HG02642 (cell line): ENCODE measurements at regions not wholly inside any gene's neighbourhood (a gene's known extent, or its start where the extent isn't known, plus 50 kb on each side); places are given as distances from the start of the nearest gene placed in this dataset.

Experiments used
- ATAC-seq: cut with Tn5 transposase; IDR thresholded peaks from one replicate; pipeline ENCODE4 v1.9.1; 2021; ENCODE audit warnings: mild to moderate bottlenecking; ENCODE audit not compliant: unreplicated experiment, poor library complexity

DNA sequence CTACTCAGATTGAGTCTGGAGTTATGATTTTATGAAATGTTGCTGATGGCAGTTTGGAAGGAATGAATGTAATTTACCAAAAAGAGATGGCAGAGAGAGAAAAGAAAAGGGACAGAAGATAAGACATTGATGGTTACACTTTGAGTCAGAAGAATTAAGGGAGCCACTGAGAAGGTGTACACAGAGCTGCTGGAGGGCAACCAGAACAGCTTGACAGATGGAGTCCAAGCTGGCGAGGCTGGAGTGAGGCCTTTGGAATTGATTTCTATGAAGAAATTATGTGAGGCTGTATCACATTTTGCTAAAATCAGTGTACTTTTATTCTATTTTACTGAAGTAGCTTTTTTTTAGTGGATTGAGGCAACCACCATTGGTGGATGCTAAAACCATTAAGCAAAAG is 740.5 kb downstream of the REEP3 start:
- no peak for ATAC-seq

DNA sequence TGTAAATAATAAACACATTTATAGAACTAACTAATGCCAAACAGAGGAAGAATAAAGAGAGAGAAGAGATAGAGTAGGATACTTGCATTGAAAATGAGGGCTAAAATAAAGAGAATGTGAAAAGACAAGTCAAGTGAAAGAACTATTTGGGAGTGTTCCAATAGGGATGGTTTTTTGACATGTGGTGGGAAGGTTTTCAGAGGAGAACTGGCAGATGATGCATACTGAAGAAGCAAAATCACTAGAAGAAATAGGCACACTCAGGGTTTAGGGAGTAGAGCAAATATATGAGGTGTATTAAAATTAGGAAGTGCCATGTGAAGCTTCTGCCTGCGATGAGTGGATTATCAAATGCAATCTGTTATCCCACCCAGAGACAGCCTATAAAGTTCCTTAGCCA is 744.8 kb downstream of the REEP3 start:
- ATAC-seq: no peak

DNA sequence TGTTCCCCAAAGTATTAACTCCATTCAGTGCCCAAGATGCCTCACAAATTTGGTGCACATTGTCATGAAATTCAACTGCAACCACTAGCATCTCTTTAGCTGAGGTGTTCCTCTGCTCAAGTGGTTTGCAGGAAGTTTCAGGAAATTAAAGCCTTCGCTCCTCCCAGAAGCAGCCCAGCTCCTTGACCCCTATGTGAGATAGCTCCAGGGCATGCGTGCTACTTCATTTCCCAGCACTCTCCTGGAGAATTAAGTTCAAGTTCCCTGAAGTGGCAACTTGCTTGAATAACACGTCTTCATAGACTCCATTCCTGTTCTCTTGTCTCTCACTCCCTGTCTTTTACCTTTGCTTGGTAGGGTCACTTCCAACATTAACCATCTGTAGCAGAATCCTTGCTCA is 750.3 kb downstream of the REEP3 start:
- ATAC-seq: no peak

DNA sequence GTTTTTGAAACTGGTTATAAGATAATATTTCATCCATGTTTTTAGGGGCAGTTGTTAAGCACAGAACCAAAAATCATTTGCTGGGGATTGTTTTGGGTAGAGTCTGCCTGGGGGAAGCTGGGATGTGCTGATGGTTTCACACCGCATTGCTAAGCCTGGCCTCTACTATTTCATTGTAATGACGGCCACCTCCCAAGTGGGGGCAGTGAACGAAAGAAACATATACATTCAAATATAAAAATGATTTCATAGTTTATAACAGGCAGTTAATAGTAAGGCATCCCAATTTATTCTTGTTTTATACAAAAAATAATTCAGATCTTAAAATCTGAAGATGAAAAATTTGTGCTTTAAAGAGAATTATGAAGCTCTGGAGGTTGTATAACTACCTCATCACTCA is 750.8 kb downstream of the REEP3 start:
- no peak for ATAC-seq

- no peak for ATAC-seq
Observed at GRCh38 chr10:64275001-64275400, 753.8 kb downstream of the REEP3 start.

DNA sequence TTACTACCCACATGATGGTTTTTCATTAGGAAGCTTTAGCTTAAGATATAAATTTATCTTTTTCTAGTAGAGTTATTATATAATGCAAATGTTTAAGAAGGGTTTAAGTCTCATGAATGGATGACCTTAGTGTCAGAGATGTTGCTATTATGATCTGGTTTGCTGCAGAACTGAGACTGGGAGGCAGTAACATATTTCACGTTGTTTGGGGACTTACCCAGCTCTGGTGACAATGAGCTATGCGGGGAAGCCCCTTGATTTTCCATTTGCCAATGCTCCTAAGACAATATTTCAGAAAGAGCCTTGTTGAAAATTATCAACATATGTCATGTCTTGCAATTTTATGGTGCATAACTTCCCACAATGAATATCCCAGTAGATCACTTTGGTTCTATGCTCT is 754.6 kb downstream of the REEP3 start:
- ATAC-seq: peak; percentile 73

GRCh38 chr10:64277536-64277935 is 756.3 kb downstream of the REEP3 start:
- ATAC-seq: no peak

DNA sequence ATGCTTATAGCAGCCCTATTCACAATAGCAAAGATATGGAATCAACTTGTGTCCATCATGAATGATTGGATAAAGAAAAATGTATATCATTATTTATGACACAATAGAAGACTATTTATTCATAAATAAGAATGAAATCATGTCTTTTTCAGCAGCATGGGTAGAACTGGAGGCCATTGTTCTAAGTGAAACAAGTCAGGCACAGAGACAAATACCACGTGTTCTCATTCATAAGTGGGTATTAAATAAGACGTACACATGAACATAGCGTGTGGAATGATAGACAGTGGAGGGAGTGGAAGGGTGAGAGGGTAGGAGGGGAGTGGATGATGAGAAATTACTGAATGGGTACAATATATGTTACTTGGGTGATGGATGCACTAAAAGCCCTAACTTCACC is 762.4 kb downstream of the REEP3 start:
- no peak for ATAC-seq

DNA sequence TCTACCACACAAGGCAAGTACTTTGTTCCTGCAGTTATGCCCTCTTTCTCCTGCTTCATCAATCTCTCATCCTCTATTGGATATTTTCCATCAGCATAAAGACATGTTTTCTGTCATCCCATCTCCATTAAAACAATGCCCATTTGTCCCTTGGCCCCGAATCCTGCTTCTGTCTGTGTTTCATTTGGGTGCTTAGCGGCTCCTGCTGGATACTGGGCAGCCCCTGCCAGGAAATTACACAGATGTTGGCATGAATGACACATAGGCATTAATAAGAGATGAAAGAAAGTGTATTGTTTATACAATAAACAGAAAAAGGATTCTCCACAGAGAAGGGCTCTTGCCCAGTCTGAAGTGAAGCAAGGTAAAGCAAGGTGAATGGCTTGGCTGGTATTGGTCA is 765.3 kb downstream of the REEP3 start:
- ATAC-seq: no peak

GRCh38 chr10:64288404-64288803 is 767.2 kb downstream of the REEP3 start:
- no peak for ATAC-seq

DNA sequence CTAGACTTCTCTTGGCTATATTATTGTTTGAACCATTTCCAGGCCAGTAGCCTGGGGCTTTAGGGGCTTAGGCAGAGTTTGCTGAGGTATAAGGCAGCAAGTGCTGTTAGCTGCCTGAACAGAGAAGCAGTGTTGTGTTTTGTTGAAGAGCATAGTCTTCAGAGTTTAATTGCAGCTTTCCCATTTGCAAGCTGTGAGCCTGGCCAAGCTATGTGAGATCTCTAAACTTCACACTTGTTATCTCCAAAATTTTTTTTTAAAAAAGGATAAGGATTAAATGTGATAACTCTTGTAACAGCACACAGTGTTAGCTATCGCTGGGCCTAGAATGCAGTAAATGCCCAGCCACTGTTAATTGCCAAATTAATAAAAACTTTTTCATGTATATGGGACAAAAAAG is 782.4 kb downstream of the REEP3 start:
- no peak for ATAC-seq

- ATAC-seq: no peak
Observed at GRCh38 chr10:64306729-64307327, 785.6 kb downstream of the REEP3 start.

DNA sequence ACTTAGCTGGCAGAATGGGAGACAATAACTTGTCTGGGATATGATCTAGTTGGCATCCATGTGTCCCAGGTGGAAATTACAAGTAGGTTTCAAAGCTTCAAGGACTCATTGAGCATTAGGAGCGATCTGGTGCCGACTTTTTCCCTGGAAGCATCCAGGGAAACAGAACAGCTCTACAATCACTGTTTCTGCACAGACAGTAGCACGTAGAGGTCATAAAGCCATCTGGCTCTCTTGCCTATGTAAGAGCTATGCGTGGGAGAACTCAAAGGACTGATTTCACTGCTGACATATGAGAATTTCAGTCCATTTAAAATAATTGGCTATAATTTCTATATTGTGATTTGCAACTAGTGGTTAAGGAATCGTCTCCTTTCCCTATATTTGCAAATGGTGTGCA is 791.7 kb downstream of the REEP3 start:
- no peak for ATAC-seq

GRCh38 chr10:64313967-64314366 is 792.8 kb downstream of the REEP3 start:
- no peak for ATAC-seq

DNA sequence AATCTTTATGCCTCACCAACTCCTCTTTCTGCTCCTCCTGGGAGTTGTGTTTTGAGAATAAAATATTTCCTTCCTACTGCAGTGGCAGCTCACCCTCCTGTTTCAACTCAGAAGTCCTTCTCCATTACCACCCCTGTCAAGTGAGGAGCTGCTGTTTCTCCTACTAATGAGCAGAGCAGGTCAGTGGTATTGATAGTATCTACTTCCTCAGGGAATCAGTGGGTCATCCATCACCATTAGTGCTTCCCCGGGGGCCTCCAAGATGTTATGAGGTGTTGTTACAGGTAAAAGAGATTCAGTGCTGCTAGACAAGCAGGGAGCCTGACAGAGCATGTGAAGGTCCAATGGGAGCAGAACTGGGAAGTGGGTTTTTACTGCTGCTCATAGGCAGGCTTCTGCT is 795.2 kb downstream of the REEP3 start:
- ATAC-seq: no peak

DNA sequence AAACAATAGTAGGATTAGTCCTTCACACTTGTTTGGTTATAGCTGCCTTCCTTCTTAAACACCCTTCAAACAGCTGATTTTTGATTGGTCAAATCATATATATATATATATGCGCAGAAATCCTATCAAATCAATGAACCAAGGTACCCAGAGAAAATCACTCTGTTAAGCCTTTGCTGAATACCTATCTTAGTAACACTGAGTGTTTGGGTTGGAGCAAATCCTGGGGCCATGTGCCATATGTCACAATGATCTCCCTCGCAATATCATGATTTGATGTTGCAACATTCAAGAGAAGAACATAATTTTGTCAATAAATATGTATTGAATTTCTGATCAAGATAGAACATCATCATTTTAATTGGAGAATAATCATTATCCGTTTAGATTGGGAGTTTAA is 795.6 kb downstream of the REEP3 start:
- ATAC-seq: no peak

- no peak for ATAC-seq
Observed at GRCh38 chr10:64320448-64320847, 799.2 kb downstream of the REEP3 start.

GRCh38 chr10:64329510-64329909 is 808.3 kb downstream of the REEP3 start:
- no peak for ATAC-seq

GRCh38 chr10:64332551-64332950 is 811.4 kb downstream of the REEP3 start:
- ATAC-seq: no peak

- ATAC-seq: no peak
Observed at GRCh38 chr10:64334084-64334483, 812.9 kb downstream of the REEP3 start.

DNA sequence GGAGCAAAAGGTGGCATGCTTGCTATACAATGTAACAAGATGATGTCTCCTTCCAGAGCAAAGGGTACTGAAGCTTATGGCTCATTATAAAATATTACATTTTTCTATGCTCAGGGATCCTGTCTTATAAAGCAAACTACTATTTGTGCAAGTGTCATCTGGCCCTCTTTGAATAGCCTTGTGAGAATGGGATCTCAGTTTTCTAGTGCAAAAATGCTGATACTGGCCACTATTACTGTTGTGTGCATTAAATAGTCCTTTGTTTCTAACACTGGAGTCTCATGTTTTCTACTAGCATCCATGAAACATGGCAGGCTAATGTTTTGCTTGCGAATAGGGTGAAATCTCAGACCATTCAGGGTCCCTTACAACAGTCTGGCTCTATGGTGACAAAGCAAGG is 823.0 kb downstream of the REEP3 start:
- ATAC-seq: no peak

GRCh38 chr10:64345856-64346255 is 824.7 kb downstream of the REEP3 start:
- no peak for ATAC-seq

GRCh38 chr10:64346389-64346788 is 825.2 kb downstream of the REEP3 start:
- ATAC-seq: no peak
